Endothelial cell (in vitro differentiated cells): ENCODE measurements at regions not wholly inside any gene's neighbourhood (a gene's known extent, or its start where the extent isn't known, plus 50 kb on each side); places are given as distances from the start of the nearest gene placed in this dataset.

Experiments
- DNase-seq: peaks from one replicate; pipeline ENCODE4 v3.0.0; 2021; ENCODE audit warnings: low spot score
- H3K27ac Mint-ChIP-seq: one replicate; pipeline ENCODE4 v1.8.0; 2021; ENCODE audit warnings: mixed read lengths, inconsistent platforms; ENCODE audit not compliant: unreplicated experiment
- H3K27me3 Mint-ChIP-seq: one replicate; pipeline ENCODE4 v1.8.0; 2021; ENCODE audit warnings: mild to moderate bottlenecking, moderate library complexity, mixed read lengths, inconsistent platforms; ENCODE audit not compliant: unreplicated experiment
- H3K36me3 Mint-ChIP-seq: one replicate; pipeline ENCODE4 v1.8.0; 2021; ENCODE audit warnings: mild to moderate bottlenecking, low read depth, mixed read lengths, inconsistent platforms; ENCODE audit not compliant: unreplicated experiment
- H3K4me1 Mint-ChIP-seq: one replicate; pipeline ENCODE4 v1.8.0; 2021; ENCODE audit warnings: mild to moderate bottlenecking, mixed read lengths, inconsistent platforms; ENCODE audit not compliant: unreplicated experiment
- H3K4me3 Mint-ChIP-seq: one replicate; pipeline ENCODE4 v1.8.0; 2021; ENCODE audit warnings: mild to moderate bottlenecking, mixed read lengths, inconsistent platforms; ENCODE audit not compliant: unreplicated experiment
- H3K9me3 Mint-ChIP-seq: one replicate; pipeline ENCODE4 v1.8.0; 2021; ENCODE audit warnings: mixed read lengths, inconsistent platforms; ENCODE audit not compliant: unreplicated experiment
- TF ChIP-seq, protein P1 (sequence below): fragments of 200-600 bp; sonication (generic); IDR thresholded peaks from one replicate; pipeline ENCODE4 v1.5.0; 2021; ENCODE audit warnings: antibody characterized with exemption; ENCODE audit not compliant: unreplicated experiment

DNA sequence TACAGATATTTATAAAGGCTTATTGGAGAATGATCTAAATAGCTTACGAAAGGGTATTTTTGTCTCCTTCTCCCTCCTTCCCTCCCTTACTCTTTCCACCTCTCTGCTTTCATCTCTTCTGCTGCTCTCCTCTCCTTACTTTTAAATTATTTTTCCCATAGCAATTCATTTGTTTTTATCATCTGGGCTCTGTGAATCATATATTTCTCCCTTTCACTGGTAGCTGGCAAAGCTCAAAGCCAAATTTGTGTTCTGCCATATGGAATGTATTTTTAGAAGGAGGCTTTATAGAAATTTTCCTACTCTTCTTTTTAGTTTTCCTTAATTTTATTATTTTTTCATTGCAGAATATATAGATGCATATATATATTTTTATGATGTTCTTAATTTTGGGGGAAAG, 385.8 kb downstream of the C3orf38 start:
- H3K4me1 Mint-ChIP-seq: no peaks in the 10 kb centered on the region
- H3K27me3 Mint-ChIP-seq: no peaks in the 10 kb centered on the region
- TF ChIP-seq, protein P1, sequence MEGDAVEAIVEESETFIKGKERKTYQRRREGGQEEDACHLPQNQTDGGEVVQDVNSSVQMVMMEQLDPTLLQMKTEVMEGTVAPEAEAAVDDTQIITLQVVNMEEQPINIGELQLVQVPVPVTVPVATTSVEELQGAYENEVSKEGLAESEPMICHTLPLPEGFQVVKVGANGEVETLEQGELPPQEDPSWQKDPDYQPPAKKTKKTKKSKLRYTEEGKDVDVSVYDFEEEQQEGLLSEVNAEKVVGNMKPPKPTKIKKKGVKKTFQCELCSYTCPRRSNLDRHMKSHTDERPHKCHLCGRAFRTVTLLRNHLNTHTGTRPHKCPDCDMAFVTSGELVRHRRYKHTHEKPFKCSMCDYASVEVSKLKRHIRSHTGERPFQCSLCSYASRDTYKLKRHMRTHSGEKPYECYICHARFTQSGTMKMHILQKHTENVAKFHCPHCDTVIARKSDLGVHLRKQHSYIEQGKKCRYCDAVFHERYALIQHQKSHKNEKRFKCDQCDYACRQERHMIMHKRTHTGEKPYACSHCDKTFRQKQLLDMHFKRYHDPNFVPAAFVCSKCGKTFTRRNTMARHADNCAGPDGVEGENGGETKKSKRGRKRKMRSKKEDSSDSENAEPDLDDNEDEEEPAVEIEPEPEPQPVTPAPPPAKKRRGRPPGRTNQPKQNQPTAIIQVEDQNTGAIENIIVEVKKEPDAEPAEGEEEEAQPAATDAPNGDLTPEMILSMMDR: no peak
- no peak for DNase-seq
- H3K36me3 Mint-ChIP-seq: no peaks in the 10 kb centered on the region
- H3K4me3 Mint-ChIP-seq: no peak overlapping the region
- H3K9me3 Mint-ChIP-seq: no peaks in the 10 kb centered on the region
- H3K27ac Mint-ChIP-seq: no peak overlapping the region

DNA sequence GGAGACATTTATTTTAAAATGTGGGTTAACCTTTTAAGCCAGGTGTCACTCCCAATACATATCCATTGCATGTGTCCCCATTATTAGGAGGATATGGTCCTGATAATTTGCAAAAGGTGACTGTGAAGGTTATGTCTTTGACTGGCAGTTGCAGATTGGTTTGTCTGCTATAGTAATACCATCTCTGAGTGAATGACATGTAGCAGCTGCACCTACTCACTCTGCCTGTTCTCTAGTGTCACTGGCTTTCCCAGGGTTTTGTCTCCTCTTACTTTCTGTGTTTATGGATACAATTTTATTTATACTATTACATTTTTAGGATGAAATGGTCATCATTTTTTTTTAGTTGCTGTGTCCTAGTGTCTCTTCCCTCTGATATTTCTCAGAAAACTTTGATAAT, 393.2 kb downstream of the C3orf38 start:
- Mint-ChIP-seq H3K27ac (no peak overlapping the region), H3K9me3 (peaks cover 4% of the 10 kb centered on the region), H3K27me3 (no peaks in the 10 kb centered on the region), H3K36me3 (no peaks in the 10 kb centered on the region), H3K4me1 (no peaks in the 10 kb centered on the region), H3K4me3 (no peak overlapping the region)
- DNase-seq: no peak
- TF ChIP-seq, protein P1: no peak

DNA sequence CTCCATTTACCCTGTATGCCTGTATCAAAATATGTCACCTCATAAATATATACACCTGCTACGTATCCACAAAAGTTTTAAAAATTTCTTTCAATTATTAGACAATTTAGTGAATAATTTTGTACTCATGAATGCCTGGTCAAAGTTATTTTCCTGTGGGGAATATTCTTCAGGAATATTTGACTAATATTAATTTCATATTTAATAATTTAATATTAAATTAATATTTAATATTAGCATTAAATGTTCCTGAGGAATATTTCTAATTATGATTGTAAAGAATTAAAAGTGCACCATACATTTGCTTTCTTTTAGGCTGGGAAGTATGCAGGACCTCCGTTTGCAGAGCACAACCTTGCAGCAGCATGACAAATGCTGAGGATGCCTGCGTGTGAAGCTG, 422.7 kb downstream of the C3orf38 start:
- Mint-ChIP-seq H3K9me3 (no peaks in the 10 kb centered on the region), H3K4me1 (no peaks in the 10 kb centered on the region), H3K27me3 (no peaks in the 10 kb centered on the region), H3K27ac (no peak overlapping the region), H3K4me3 (no peak overlapping the region), H3K36me3 (no peaks in the 10 kb centered on the region)
- TF ChIP-seq, protein P1: no peak
- no peak for DNase-seq

DNA sequence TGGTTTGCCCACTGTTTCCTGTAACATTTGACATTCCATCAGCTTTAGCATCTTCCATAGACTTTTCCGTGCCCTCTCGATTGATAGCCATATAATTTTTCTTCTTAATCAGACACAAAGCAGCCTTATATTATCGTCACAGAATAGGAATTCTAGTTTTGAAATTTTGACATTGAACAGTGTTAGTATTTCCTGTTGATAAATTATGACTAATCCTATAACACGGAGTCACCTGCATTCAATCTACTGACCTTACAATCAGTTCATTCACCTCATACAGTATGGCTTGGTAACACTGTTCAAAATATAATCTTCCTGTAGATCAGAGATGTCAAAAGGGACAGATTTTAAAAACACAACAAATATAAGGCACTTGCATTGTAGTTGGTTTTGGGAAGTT, 423.7 kb downstream of the C3orf38 start:
- Mint-ChIP-seq H3K36me3 (no peaks in the 10 kb centered on the region), H3K27me3 (no peaks in the 10 kb centered on the region), H3K4me1 (no peaks in the 10 kb centered on the region), H3K27ac (no peak overlapping the region), H3K4me3 (no peak overlapping the region), H3K9me3 (no peaks in the 10 kb centered on the region)
- no peak for DNase-seq
- TF ChIP-seq, protein P1: no peak

DNA sequence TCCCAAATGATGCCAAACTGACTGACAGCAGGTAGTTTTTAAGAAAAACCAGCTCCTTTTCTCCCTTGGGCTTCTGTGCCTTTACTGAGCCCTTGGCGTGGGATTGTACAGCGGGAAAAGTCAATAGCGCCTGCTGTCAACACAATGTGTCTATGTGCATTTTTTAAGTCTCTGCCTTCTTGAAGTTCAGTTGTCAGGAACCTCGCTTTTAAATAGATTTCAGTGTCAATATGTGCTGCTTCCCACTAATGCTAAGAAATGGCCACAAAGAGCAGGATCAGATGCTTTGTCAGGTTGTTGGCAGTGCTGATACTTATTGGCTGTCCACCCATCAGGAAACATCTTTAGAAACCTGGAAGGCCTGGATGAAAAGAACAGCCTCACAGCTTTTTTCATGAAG, 424.4 kb downstream of the C3orf38 start:
- no peak overlapping the region for H3K27ac Mint-ChIP-seq
- H3K9me3 Mint-ChIP-seq: no peaks in the 10 kb centered on the region
- no peak overlapping the region for H3K4me3 Mint-ChIP-seq
- H3K27me3 Mint-ChIP-seq: no peaks in the 10 kb centered on the region
- TF ChIP-seq, protein P1: no peak
- no peak for DNase-seq
- no peaks in the 10 kb centered on the region for H3K36me3 Mint-ChIP-seq
- no peaks in the 10 kb centered on the region for H3K4me1 Mint-ChIP-seq
